ENCODE measurements at regions not wholly inside any gene's neighbourhood (a gene's known extent, or its start where the extent isn't known, plus 50 kb on each side); places are given as distances from the start of the nearest gene placed in this dataset.

DNA sequence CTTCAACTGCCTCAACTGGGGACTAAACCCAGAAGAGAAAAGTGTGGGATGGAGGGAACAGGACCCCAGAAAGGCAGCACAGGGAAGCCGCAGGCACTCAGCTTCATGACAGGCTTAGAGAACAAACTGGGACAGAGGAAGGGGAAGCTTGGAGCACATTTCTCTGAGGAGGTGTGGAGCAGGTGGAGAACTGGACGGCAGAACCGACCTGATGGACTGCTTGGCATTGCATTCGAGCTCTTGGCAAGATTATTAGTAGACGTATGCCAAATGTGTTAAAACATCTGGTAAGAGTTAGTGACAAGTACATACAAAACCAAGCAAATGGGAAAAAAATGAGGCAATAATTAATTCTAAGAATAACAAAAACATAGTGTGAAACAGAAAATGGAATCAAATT is 335.7 kb downstream of the SFMBT2 start:
- Histone ChIP-seq H4K20me1 (ENCODE audit: control insufficient read depth, insufficient read depth, insufficient read length) (no peaks in the 10 kb centered on the region), H3T11ph (ENCODE audit: low read length) (no peak overlapping the region), H3K4me1 (ENCODE audit: insufficient read depth, low read length) (peaks cover 3% of the 10 kb centered on the region; the same call in 1 of the 2 replicates), H3K79me2 (ENCODE audit: insufficient read depth, low read length) (no peaks in the 10 kb centered on the region), H4K91ac (ENCODE audit: insufficient read length, low read depth, low read length) (no peak overlapping the region), H2BK15ac (ENCODE audit: low read depth, low read length) (no peak overlapping the region), H3K14ac (ENCODE audit: insufficient read depth, low read length) (no peak overlapping the region), H3K56ac (ENCODE audit: insufficient read length, low read depth, low read length) (no peak overlapping the region), H2AK5ac (ENCODE audit: insufficient read length, low read length) (no peak overlapping the region), H2BK20ac (ENCODE audit: low read depth, low read length, poor library complexity, severe bottlenecking) (no peak overlapping the region), H3K4ac (ENCODE audit: low read depth, low read length) (no peak overlapping the region), H3K9ac (ENCODE audit: extremely low read depth, insufficient read length, low read length) (no peak overlapping the region), H2BK120ac (ENCODE audit: low read depth, low read length, poor library complexity, severe bottlenecking) (no peak overlapping the region), H4K5ac (ENCODE audit: insufficient read length, low read depth, low read length) (no peak overlapping the region), H3K79me1 (ENCODE audit: insufficient read depth, low read depth, low read length, poor library complexity, severe bottlenecking) (no peaks in the 10 kb centered on the region), H3K27me3 (ENCODE audit: insufficient read depth, low read length) (no peaks in the 10 kb centered on the region), H3K23me2 (ENCODE audit: insufficient read length, low read depth, low read length, poor library complexity, severe bottlenecking) (no peaks in the 10 kb centered on the region), H2AFZ (ENCODE audit: low read length) (no peak overlapping the region), H3K4me2 (ENCODE audit: insufficient read depth, insufficient read length, low read length) (no peak overlapping the region), H2BK5ac (ENCODE audit: insufficient read length, low read length) (no peak overlapping the region), H3K27ac (ENCODE audit: insufficient read length, low read depth, low read length) (no peak overlapping the region), H4K8ac (replicated peaks; ENCODE audit: insufficient read length, low read depth, low read length) (no peak overlapping the region), H3K18ac (ENCODE audit: insufficient read length, low read depth, low read length) (no peak overlapping the region), H3K9me3 (ENCODE audit: control insufficient read depth, low read depth, low read length) (no peaks in the 10 kb centered on the region), H2BK12ac (ENCODE audit: insufficient read length, low read depth, low read length) (no peak overlapping the region), H3K23ac (ENCODE audit: insufficient read length, low read depth, low read length) (no peak overlapping the region)
- DNase-seq: no peak
- no peak overlapping the region for H3K4me3 Mint-ChIP-seq
- no CpG with 5 or more reads among the region's 5 CpGs for WGBS (ENCODE audit: extremely low coverage, insufficient read length, low lambda C conversion rate)
- peaks cover 3% of the 10 kb centered on the region for H3K27me3 Mint-ChIP-seq (ENCODE audit: low read depth)
- no peaks in the 10 kb centered on the region for H3K36me3 Mint-ChIP-seq (ENCODE audit: insufficient read depth in 1 of 3, low read depth in 3 of 3)
- H3K9me3 Mint-ChIP-seq: no peaks in the 10 kb centered on the region; a peak in 2 of 5 replicates
- peaks cover 0 to 3% of the 10 kb centered on the region in 2 experiments; a peak in 2 of 4 replicates for H3K4me1 Mint-ChIP-seq
- TF ChIP-seq, protein P1, sequence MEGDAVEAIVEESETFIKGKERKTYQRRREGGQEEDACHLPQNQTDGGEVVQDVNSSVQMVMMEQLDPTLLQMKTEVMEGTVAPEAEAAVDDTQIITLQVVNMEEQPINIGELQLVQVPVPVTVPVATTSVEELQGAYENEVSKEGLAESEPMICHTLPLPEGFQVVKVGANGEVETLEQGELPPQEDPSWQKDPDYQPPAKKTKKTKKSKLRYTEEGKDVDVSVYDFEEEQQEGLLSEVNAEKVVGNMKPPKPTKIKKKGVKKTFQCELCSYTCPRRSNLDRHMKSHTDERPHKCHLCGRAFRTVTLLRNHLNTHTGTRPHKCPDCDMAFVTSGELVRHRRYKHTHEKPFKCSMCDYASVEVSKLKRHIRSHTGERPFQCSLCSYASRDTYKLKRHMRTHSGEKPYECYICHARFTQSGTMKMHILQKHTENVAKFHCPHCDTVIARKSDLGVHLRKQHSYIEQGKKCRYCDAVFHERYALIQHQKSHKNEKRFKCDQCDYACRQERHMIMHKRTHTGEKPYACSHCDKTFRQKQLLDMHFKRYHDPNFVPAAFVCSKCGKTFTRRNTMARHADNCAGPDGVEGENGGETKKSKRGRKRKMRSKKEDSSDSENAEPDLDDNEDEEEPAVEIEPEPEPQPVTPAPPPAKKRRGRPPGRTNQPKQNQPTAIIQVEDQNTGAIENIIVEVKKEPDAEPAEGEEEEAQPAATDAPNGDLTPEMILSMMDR (conservative IDR thresholded peaks at IDR 0.05): no peak
- peak overlapping the region in 1 of 3 experiments; percentile 33; a peak in 1 of 7 replicates for H3K27ac Mint-ChIP-seq

All from H9 (cell line).